ENCODE measurements at regions not wholly inside any gene's neighbourhood (a gene's known extent, or its start where the extent isn't known, plus 50 kb on each side); places are given as distances from the start of the nearest gene placed in this dataset.

DNA sequence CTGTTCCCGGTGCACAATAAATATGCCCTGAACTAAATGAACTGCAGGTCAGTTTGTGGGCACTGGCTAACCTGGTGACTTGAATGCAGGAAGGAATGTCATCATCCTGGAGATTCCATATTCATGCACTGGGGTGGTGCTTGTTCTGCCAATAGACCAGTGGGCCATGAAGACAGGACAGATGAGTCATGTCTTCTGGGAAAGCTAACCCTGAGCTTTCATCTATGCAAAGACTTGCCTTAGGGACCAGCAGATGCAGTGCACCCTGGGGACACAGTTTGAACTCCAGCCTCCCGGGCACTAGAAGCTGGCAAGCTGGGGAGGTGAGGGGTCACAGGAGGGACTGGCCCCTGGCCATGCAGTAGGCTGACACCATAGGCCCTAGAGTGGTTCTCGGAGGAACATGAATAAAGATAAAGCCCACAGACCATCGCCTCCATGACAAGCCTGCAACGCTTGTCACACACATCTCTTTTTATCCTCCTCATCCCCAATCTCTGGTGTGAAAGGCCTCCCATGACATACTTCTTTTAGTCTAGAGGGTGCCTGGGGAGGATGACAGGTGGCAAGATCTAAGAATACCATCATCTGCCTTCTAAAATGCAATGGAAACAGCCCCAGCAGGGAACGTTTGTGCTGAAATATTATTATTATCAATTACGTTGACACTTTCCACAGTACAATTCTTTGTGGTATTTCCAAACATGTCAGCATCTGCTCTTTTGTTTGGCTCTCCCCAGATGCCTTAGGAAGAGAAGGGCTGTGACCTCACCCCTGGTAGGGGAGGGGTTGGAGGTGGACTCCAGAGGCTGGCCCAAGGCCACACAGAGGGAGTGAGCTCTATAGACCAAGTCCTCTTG is 267.4 kb upstream of the RAB6C start:
- no peak for DNase-seq (ENCODE audit: low spot score in 2 of 2)

DNA sequence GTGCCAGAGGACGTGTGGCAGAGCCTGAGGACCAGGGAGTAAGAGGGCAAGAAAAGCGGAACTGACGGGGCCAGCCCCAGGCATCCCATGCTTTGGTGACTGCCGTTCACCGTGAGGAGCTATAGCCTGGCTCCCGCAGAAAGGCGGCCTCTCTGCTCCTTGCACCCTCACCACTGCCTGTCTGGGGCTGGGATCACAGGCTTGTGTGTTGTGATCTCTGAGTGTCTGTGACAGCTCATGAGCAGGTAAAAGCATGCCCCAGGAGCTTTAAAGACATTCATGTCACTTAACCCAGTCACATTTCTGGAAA is 266.8 kb upstream of the RAB6C start:
- Mint-ChIP-seq H3K36me3 (no peaks in the 10 kb centered on the region), H3K4me1 (no peaks in the 10 kb centered on the region), H3K9me3 (no peaks in the 10 kb centered on the region), H3K4me3 (no peak overlapping the region), H3K27ac (no peak overlapping the region)
- no peak for DNase-seq (ENCODE audit: low spot score in 2 of 2)
- ATAC-seq = no peak

More for the DNA sequence above, 267.4 kb upstream of the RAB6C start:
- Mint-ChIP-seq H3K9me3 (no peaks in the 10 kb centered on the region), H3K4me1 (no peaks in the 10 kb centered on the region), H3K36me3 (no peaks in the 10 kb centered on the region), H3K27ac (no peak overlapping the region), H3K4me3 (no peak overlapping the region)
- no peak for ATAC-seq

DNA sequence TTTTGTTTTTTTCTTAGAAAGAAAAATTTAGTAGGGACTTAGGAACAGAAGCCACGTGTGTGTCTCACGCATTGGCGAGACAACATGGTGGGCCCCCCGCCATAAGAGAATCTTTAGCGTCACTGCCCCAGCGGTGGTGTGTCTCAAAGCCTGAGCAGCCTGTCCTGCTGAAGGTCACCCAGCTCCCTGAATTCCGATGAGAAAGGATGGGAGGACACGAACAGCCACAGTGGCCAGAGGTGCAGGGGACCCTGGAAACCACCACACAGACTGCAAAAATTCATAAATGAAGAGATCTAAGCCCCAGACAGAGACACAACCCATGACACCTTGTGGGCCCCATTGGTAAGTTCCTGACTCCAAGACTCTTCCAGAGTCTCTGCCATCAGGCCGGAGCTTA is 266.1 kb upstream of the RAB6C start:
- Mint-ChIP-seq H3K4me3 (no peak overlapping the region), H3K9me3 (no peaks in the 10 kb centered on the region), H3K36me3 (no peaks in the 10 kb centered on the region), H3K4me1 (no peaks in the 10 kb centered on the region), H3K27ac (no peak overlapping the region)
- DNase-seq (ENCODE audit: low spot score in 2 of 2) (no peak), ATAC-seq (no peak)

DNA sequence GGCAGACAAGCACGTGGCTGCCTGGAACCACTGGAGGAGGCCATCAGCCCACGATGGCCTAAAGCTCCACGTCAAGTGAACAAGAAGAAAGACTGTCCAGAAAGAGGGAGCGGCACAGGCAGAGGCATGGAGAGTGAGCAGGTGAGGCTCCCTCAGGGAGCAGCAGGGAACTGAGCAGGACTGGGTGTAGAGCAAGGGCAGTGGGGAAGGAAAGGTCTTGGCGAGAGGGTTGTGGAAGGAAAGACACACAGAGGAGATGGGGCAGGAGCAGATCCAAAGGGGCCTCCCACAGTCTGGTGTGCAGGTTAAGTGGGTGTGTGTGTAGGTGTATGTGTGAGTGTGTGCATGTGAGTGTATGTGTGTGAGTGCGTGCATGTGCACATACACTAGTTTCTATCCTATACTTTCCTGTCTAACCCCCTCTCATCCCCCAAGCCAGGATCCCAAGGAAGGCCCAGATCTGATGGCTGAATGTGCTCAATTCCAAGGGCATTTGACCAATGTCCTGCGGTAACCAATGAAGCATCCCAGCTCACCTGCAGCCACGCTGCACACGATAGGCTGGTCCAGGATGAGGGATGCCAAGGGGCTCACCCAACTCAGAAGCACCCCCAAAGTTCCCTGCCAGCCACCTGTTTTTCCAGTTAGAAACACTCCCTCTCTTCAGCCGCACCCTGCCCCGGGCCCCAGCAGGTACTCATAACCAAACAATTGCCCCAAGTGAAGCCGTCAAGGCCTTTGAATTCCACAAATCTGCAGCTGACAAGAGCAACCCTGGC is 262.5 kb upstream of the RAB6C start:
- Mint-ChIP-seq H3K27ac (no peak overlapping the region), H3K4me1 (no peaks in the 10 kb centered on the region), H3K9me3 (no peaks in the 10 kb centered on the region), H3K36me3 (no peaks in the 10 kb centered on the region), H3K4me3 (no peak overlapping the region)
- DNase-seq (ENCODE audit: low spot score in 2 of 2) (no peak), ATAC-seq (peak; percentile 33)

DNA sequence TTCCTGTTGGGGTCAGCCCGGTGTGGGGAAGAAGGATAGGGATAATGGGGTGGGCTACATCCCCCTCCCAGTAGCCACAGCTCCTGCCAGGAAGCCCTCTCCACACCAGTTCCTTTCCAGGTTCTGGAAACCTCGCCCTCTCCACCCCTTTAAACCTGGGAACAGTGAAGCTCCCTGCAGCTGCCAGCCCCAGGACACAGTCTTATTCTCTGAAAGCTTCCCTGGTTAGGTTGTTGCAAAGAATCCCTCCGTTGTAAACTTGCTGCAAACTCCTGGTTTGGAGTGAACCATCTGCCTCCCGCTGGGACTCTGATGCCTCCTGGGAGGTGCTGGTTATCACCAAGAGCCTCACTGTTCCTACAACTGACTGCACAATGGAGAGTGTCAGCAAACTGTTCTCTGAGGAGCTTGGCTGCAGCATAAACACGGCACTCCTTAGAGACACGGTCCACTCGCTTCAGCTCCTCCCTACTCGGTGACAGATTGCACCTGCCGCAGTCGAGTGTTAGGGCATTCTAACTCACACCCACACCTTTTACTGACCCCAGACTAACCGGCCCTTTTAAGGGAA is 261.8 kb upstream of the RAB6C start:
- no peaks in the 10 kb centered on the region for H3K4me1 Mint-ChIP-seq
- no peaks in the 10 kb centered on the region for H3K9me3 Mint-ChIP-seq
- DNase-seq (ENCODE audit: low spot score in 2 of 2) = no peak
- ATAC-seq = no peak
- no peaks in the 10 kb centered on the region for H3K36me3 Mint-ChIP-seq
- no peak overlapping the region for H3K27ac Mint-ChIP-seq
- H3K4me3 Mint-ChIP-seq = no peak overlapping the region

DNA sequence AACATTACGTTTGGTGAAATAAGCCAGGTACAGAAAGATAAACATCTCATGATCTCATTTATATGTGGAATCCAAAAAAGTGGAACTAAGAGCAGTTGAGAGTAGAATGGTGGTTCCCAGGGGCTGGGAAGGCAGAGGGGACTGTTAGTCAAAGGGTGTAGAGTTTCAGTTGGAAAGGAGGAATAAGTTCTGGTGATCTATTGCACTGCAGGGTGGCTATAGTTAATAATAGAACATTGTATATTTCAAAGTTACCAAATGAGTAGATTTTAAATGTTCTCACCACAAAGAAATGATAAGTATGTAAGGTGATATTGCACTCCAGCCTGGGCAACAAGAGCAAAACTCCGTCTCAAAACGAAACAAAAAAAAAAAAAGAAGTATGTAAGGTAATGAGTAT is 260.1 kb upstream of the RAB6C start:
- H3K4me3 Mint-ChIP-seq = no peak overlapping the region
- no peaks in the 10 kb centered on the region for H3K9me3 Mint-ChIP-seq
- H3K4me1 Mint-ChIP-seq = no peaks in the 10 kb centered on the region
- no peaks in the 10 kb centered on the region for H3K36me3 Mint-ChIP-seq
- DNase-seq (ENCODE audit: low spot score in 2 of 2) = no peak
- H3K27ac Mint-ChIP-seq = no peak overlapping the region
- ATAC-seq = no peak

DNA sequence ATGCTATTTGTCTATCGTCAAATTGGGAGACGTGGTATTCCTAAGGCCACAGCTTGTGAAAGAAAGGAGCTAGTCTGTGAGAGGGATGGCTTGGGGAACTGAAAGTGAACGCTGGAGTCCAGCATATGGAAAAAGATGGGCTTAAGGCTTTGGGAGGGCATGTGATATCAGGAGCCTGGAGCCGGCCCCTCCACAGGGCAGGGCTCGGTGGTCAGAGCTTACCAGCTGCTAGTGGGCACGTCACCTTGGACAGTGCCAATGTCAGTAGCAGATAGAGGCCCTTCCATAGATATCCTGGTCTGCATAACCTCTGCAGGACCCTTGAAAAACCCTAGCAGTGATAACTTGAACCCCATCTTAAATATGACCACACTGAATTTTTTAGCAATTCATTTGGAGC is 259.1 kb upstream of the RAB6C start:
- H3K4me3 Mint-ChIP-seq = no peak overlapping the region
- no peaks in the 10 kb centered on the region for H3K9me3 Mint-ChIP-seq
- no peaks in the 10 kb centered on the region for H3K4me1 Mint-ChIP-seq
- DNase-seq (ENCODE audit: low spot score in 2 of 2) (no peak), ATAC-seq (no peak)
- no peak overlapping the region for H3K27ac Mint-ChIP-seq
- H3K36me3 Mint-ChIP-seq = no peaks in the 10 kb centered on the region

DNA sequence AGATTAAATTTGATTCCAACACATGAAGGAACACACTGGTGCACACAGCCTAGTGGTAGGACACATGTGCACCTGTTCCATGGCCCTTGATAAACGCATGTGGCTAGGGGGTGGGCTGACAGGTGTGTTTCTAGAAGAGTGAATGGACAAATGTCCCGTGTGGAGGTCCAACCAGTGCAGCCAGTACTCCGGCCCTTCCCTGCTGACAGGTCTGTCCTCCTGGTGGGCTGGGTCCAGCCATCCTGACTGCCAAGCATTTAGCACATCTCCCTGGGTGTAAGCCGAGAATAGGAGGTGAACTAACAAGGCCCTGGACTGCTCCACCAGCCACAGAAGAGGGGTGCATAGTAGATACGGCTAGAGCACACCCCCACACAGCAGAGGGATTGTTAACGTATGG is 258.7 kb upstream of the RAB6C start:
- ATAC-seq (no peak), DNase-seq (ENCODE audit: low spot score in 2 of 2) (no peak)
- Mint-ChIP-seq H3K27ac (no peak overlapping the region), H3K36me3 (no peaks in the 10 kb centered on the region), H3K9me3 (no peaks in the 10 kb centered on the region), H3K4me3 (no peak overlapping the region), H3K4me1 (no peaks in the 10 kb centered on the region)

DNA sequence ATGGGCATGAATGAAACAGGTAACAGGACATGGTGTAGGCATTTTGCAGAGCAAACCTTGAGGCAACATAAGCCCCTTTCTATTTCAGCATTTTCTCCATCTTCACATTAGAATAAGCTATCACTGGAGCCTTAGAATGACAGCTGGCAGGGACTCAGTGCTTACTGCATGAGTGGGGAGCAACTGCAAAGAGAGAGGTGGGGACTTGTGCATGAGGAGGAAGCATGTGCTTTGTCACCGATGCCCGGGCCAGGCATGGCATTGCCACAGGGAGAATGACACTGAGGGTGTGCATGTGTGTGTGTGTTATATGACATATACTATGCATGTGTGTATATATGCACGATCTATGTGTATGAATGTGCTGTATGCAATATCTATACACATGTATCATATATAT is 258.2 kb upstream of the RAB6C start:
- Mint-ChIP-seq H3K4me1 (no peaks in the 10 kb centered on the region), H3K4me3 (no peak overlapping the region), H3K36me3 (no peaks in the 10 kb centered on the region), H3K27ac (no peak overlapping the region), H3K9me3 (no peaks in the 10 kb centered on the region)
- DNase-seq (ENCODE audit: low spot score in 2 of 2) (no peak), ATAC-seq (no peak)

DNA sequence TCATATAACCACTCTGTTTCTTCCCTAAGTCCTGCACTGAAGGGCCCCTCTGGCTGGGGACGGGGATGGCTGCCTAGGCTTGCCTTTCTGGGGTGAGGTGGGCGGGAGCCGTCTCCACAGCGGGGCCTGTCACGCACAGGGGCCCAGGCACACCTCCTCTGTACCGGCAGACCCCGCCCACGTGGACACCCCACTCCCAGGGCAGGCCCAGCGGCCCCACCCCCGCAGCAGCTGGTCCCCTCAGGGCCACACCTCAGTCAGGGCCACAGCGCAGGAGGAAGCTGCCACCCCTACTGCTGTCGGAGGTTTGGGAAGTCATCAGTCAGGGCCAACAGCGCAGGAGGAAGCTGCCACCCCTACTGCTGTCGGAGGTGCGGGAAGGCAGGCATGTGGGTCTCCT is 257.6 kb upstream of the RAB6C start:
- no peaks in the 10 kb centered on the region for H3K9me3 Mint-ChIP-seq
- H3K4me3 Mint-ChIP-seq = no peak overlapping the region
- no peaks in the 10 kb centered on the region for H3K4me1 Mint-ChIP-seq
- DNase-seq (ENCODE audit: low spot score in 2 of 2) (no peak), ATAC-seq (no peak)
- H3K36me3 Mint-ChIP-seq = no peaks in the 10 kb centered on the region
- no peak overlapping the region for H3K27ac Mint-ChIP-seq

DNA sequence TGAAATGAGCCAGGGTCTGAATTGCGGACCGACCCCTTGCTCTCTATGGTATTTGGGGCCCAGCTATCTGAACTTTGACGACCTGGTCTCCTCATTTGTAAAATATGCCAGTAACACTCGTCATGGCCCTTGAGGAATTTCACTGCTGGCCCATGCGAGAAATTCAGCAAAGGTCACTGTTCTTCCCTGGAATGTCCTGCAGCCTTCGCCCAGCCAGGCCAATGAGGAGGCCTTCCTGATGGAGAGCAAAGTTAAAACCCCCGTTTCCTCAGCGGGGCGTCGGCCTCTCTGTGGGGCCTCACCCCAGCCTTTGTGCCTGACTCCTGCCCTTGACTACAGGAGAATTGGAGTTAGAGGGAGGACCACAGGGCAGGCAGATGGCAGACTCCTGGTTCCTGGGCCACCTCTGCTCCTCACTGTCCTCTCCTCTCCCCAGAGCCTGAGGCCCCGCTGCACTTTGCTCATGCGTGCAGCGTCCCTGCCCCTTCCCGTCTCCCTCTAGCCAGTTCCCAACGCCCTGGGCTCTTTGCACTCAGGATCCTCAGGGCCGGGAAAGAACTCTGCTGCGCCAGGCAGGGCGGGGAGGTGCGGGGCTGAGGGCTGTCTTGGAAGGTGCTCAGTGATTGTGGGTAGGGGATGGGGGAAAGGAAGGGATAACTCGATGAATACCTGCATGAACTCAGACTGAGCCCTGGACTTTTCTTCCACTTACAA is 257.0 kb upstream of the RAB6C start:
- no peaks in the 10 kb centered on the region for H3K9me3 Mint-ChIP-seq
- H3K4me3 Mint-ChIP-seq = no peak overlapping the region
- no peak overlapping the region for H3K27ac Mint-ChIP-seq
- no peaks in the 10 kb centered on the region for H3K4me1 Mint-ChIP-seq
- DNase-seq (ENCODE audit: low spot score in 2 of 2) (no peak), ATAC-seq (no peak)
- H3K36me3 Mint-ChIP-seq = no peaks in the 10 kb centered on the region

DNA sequence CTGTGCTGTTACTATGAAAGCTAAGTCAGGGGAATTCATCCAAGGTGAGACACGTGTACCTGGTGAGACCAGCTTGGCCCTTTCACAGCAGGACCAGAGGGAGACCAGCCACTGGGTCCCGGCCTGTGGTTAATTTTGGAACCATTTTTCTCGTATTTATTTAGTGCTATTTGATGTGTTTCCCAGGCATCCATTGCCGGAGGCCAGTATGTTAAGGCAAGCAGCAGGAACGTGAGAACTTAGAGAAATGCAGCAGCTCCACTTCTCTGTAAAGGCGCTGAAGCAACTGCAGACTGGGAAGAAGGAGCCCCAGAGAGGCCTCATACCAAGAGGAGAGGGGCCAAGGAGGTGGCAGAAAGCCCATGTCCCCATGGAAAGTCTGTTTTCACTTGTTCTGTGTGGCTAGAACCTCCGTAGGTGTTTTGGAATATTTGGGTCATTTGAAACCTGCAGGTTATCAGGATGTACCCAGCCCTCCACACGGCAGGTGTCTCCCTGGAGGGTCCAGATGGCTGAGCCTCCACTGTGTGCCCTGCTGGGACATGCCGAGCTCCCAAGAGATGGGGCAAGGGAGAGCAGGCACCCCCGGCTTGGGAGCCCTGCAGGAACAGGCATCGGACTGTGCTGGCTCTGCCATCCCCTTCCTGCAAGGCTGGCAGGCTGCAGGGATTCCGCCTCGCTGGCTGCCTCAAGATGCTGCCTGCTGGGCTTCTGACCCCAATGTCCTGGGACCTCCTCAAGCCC is 256.0 kb upstream of the RAB6C start:
- no peak overlapping the region for H3K4me3 Mint-ChIP-seq
- ATAC-seq = no peak
- no peaks in the 10 kb centered on the region for H3K4me1 Mint-ChIP-seq
- no peak overlapping the region for H3K27ac Mint-ChIP-seq
- H3K36me3 Mint-ChIP-seq = no peaks in the 10 kb centered on the region
- no peaks in the 10 kb centered on the region for H3K9me3 Mint-ChIP-seq
- no peak for DNase-seq (ENCODE audit: low spot score in 2 of 2)

DNA sequence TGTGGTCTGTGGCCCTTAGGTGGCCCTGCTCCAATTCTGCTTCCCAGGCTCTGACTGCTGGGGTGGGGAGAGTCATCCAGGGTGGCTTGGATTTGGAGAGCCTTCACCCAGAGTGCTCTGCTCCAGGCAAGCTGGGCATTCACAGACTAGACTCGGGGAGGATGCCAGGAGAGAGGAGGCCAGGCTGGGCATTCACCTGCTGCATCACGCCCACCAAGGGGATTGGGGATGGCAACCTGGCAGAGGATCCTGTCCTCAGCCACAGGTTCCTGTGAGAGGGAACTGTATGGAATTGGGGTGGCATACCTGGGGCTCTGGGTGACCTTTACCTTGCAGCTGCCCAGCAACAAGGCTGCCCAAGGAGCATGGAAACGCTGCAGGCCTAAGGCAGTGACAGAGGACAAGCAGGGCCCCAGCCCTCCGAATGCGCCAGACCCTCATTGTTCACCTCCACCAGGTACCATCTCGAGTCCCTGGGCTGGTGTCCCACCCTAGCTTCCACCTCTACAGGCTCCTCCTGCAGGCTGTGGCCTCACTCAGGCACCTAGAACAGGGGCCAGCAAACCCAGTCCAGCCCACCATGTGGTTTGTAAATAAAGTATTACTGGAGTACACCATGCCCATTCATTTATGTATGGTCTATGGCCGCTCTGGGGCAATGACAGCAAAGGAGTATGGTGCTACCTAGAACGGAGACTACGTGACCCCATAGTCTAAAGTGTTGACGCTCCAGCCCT is 255.3 kb upstream of the RAB6C start:
- Mint-ChIP-seq H3K36me3 (no peaks in the 10 kb centered on the region), H3K4me3 (no peak overlapping the region), H3K27ac (no peak overlapping the region), H3K9me3 (no peaks in the 10 kb centered on the region), H3K4me1 (no peaks in the 10 kb centered on the region)
- no peak for DNase-seq (ENCODE audit: low spot score in 2 of 2)
- peak; percentile 25 for ATAC-seq

DNA sequence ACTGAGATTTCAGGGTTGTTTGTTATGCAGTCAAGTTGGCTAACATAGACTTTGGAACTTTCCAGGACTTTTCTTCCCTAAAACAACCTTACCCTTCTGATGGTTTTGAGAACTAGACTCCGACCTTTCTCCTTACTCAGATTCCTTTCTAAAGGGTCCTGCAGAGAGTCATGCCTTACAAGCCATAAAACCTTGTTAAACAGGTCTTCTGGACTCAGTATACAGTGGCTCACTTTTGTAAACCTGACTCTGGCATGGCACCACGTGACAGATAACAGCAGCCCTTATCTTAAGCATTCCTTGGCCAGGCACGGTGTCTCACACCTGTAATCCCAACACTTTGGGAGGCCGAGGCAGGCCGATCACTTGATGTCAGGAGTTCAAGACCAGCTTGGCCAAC is 253.2 kb upstream of the RAB6C start:
- no peak for ATAC-seq
- H3K9me3 Mint-ChIP-seq = no peaks in the 10 kb centered on the region
- no peaks in the 10 kb centered on the region for H3K4me1 Mint-ChIP-seq
- no peak overlapping the region for H3K4me3 Mint-ChIP-seq
- no peak overlapping the region for H3K27ac Mint-ChIP-seq
- DNase-seq (ENCODE audit: low spot score in 2 of 2) = no peak
- no peaks in the 10 kb centered on the region for H3K36me3 Mint-ChIP-seq

Data from stimulated activated effector memory CD8-positive, alpha-beta T cell treated with anti-CD3 and anti-CD28 coated beads, Interleukin-12 subunit alpha, Interleukin-12 subunit beta, amount 100 ng/mL, for 72 hours (primary cell).